ENCODE measurements at regions not wholly inside any gene's neighbourhood (a gene's known extent, or its start where the extent isn't known, plus 50 kb on each side); places are given as distances from the start of the nearest gene placed in this dataset.

DNA sequence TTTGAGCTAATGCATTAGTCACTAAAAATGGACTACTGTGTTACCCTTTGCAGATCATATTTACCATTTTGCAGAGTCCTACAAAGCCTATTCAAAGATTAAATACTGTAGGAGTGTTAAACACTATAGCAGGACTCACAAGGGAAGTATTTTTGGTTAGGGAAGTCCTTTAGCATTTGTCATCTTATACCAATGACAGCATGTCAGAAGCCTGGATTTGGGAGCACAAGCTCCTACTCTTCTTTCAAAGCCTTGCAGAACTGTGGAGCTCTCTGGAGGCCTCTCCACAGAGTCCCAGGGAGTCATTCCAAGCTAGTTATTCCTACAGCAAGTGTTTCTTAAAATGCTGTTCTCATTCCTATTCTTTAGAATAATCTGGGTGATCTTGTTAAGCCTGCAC is 288.8 kb downstream of the PIK3R1 start:
- H3K27ac ChIP-seq = no peak overlapping the region
- no peak for TF ChIP-seq ZFX (IDR thresholded peaks at IDR 0.05; ENCODE audit: borderline replicate concordance)
- no peak for TF ChIP-seq CTCF (IDR thresholded peaks at IDR 0.05)

- H3K27ac ChIP-seq = no peak overlapping the region
- TF ChIP-seq ZFX (IDR thresholded peaks at IDR 0.05; ENCODE audit: borderline replicate concordance) (no peak), CTCF (IDR thresholded peaks at IDR 0.05) (no peak)
These were observed 290.6 kb downstream of the PIK3R1 start for GRCh38 chr5:68505917-68506860.

DNA sequence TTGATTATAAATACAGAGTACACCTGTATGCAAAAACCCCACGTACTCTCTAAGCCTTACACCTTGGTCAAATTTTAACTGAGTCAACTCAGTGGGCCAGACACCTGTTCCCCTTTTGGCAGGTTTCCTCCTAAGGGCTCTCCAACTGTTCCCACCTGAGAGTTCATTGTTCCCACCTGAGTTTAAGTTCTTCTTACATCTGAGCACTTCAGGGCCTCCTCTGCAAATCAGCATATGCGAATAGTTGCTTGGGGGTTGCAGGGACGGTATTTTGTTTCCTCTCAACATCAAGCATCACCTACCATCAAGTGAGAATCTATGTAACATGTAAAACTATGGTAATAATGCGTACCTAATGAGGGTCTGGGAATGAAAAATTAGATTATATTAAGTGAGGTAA is 300.0 kb downstream of the PIK3R1 start:
- TF ChIP-seq ZFX (IDR thresholded peaks at IDR 0.05; ENCODE audit: borderline replicate concordance) (no peak), CTCF (IDR thresholded peaks at IDR 0.05) (no peak)

DNA sequence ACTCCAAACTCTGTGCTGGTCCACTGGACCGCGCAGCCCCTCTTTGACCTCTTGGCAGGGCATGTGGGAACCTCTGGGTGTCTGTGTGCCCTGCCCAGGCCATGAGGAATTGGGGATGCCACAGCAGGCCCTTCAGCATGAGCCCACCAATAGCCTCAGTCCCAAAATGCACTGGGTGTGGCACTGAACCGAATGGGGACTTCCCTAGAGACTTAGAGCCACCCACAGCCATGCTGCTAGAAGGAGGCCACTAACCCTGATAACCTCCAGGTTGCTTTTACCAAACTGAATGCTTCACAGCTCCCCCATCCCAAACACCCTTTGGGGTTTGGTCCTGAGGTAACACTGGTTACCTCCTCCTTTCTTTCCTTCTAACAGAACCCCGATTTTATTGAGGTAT is 302.7 kb downstream of the PIK3R1 start:
- H3K27ac ChIP-seq = no peak overlapping the region
- TF ChIP-seq CTCF (IDR thresholded peaks at IDR 0.05) = no peak
- no peak for TF ChIP-seq ZFX (IDR thresholded peaks at IDR 0.05; ENCODE audit: borderline replicate concordance)

More for the DNA sequence above, 300.0 kb downstream of the PIK3R1 start:
- H3K27ac ChIP-seq = no peak overlapping the region

GRCh38 chr5:68519143-68519542 is 303.6 kb downstream of the PIK3R1 start:
- no peak overlapping the region for H3K27ac ChIP-seq
- TF ChIP-seq CTCF (IDR thresholded peaks at IDR 0.05) (no peak), ZFX (IDR thresholded peaks at IDR 0.05; ENCODE audit: borderline replicate concordance) (no peak)

DNA sequence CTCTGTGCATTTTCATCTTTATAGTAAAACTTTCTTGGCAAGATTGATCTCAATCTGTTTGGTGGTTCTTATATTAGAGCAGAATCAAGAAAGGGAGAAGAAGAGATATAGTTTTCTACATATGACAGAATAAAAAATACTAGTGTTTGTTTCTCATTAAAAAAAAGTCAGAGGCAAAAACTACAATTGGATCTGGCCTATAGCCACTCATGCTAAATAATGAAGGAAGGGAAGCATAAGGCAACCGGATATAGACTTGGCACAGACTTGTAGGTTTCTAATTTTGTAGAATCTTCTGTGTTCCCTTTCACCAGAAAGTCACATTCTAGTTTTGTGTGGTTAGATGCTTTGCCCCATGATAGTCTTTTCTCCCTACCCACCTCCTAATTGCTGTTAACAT is 306.2 kb downstream of the PIK3R1 start:
- no peak overlapping the region for H3K27ac ChIP-seq
- no peak for TF ChIP-seq CTCF (IDR thresholded peaks at IDR 0.05)
- TF ChIP-seq ZFX (IDR thresholded peaks at IDR 0.05; ENCODE audit: borderline replicate concordance) = no peak

DNA sequence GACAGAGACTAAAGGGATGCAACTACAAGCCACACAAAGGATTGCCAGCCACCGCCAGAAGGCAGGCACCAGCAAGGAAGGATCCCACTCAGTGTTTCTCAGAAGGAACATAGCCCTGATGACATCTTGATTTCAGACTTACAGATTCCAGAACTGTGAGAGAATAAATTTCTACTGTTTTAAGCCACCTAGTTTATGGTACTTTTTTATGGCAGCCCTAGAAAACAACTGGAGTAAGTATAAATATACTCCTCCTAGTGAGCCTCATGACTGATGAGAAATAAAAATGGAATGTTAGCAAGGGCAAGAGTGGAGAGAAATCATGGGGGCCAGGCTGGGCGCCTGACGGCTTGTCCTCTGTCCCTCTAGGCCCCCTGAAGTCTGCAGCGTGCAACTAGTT is 307.3 kb downstream of the PIK3R1 start:
- no peak overlapping the region for H3K27ac ChIP-seq
- TF ChIP-seq ZFX (IDR thresholded peaks at IDR 0.05; ENCODE audit: borderline replicate concordance) (no peak), CTCF (IDR thresholded peaks at IDR 0.05) (no peak)
